HEK293T (cell line): ENCODE measurements at regions not wholly inside any gene's neighbourhood (a gene's known extent, or its start where the extent isn't known, plus 50 kb on each side); places are given as distances from the start of the nearest gene placed in this dataset.

Source experiments
- CTCF ChIA-PET: fragments of 350-600 bp; formaldehyde crosslinking; extraction: SDS; loops from one replicate; lab custom pipeline; 2021; ENCODE audit warnings: antibody characterized with exemption, inconsistent platforms; lab: Yijun Ruan, JAX
- POLR2A ChIA-PET: fragments of 350-600 bp; formaldehyde crosslinking; extraction: SDS; loops from one replicate; lab custom pipeline; 2020; ENCODE audit warnings: antibody characterized with exemption, inconsistent platforms; lab: Yijun Ruan, JAX
- DNase-seq: peaks from one replicate; pipeline ENCODE4 v3.0.0; 2012; ENCODE audit warnings: mixed read lengths; ENCODE audit errors: extremely low spot score
- ARNT ChIP-seq: fragments of 450-650 bp; IDR thresholded peaks from 2 replicates; pipeline ENCODE4 v1.6.1; 2017; ENCODE audit warnings: mild to moderate bottlenecking
- BHLHE40 ChIP-seq: fragments of 450-650 bp; IDR thresholded peaks from 2 replicates; pipeline ENCODE4 v1.6.1; 2016; ENCODE audit warnings: mild to moderate bottlenecking, moderate library complexity, borderline replicate concordance
- CTBP1 ChIP-seq: fragments of 450-650 bp; IDR thresholded peaks from 2 replicates; pipeline ENCODE4 v1.6.1; 2016; ENCODE audit warnings: borderline replicate concordance
- ELF4 ChIP-seq: fragments of 450-650 bp; IDR thresholded peaks from 2 replicates; pipeline ENCODE4 v1.6.1; 2017; ENCODE audit warnings: antibody characterized with exemption
- FOXA1 ChIP-seq: fragments of 450-650 bp; IDR thresholded peaks from 2 replicates; pipeline ENCODE4 v1.6.1; 2016; ENCODE audit warnings: mild to moderate bottlenecking
- FOXK2 ChIP-seq: fragments of 450-650 bp; IDR thresholded peaks from 2 replicates; pipeline ENCODE4 v1.6.1; 2016; ENCODE audit warnings: mild to moderate bottlenecking
- FOXM1 ChIP-seq: fragments of 450-650 bp; IDR thresholded peaks from 2 replicates; pipeline ENCODE4 v1.6.1; 2017; ENCODE audit warnings: mild to moderate bottlenecking, borderline replicate concordance
- HDGF ChIP-seq: fragments of 450-650 bp; IDR thresholded peaks from 2 replicates; pipeline ENCODE4 v1.6.1; 2017; ENCODE audit warnings: antibody characterized with exemption, borderline replicate concordance
- L3MBTL2 ChIP-seq: fragments of 450-650 bp; conservative IDR thresholded peaks from 2 replicates; pipeline ENCODE4 v1.6.1; 2016; ENCODE audit warnings: mild to moderate bottlenecking
- LEF1 ChIP-seq: fragments of 450-650 bp; IDR thresholded peaks from 2 replicates; pipeline ENCODE4 v1.6.1; 2017; ENCODE audit warnings: mild to moderate bottlenecking, borderline replicate concordance
- NFRKB ChIP-seq: fragments of 450-650 bp; IDR thresholded peaks from 2 replicates; pipeline ENCODE4 v1.6.1; 2016; ENCODE audit warnings: mild to moderate bottlenecking, moderate library complexity
- SP1 ChIP-seq: fragments of 450-650 bp; IDR thresholded peaks from 2 replicates; pipeline ENCODE4 v1.6.1; 2017
- SUZ12 ChIP-seq: fragments of 450-650 bp; IDR thresholded peaks from 2 replicates; pipeline ENCODE4 v1.6.1; 2016; ENCODE audit warnings: mild to moderate bottlenecking
- TARDBP ChIP-seq: fragments of 450-650 bp; IDR thresholded peaks from 2 replicates; pipeline ENCODE4 v1.6.1; 2016
- ZNF384 ChIP-seq: fragments of 450-650 bp; IDR thresholded peaks from 2 replicates; pipeline ENCODE4 v1.6.1; 2016
- TF ChIP-seq, protein P1 (sequence below): fragments of 450-650 bp; IDR thresholded peaks from 2 replicates; pipeline ENCODE4 v1.6.1; 2016

- no peak for DNase-seq
- ChIA-PET CTCF (no interaction called here), POLR2A (no interaction called here)
- TF ChIP-seq NFRKB: no peak
- TF ChIP-seq TARDBP: no peak
- no peak for TF ChIP-seq ELF4
- TF ChIP-seq, protein P1, sequence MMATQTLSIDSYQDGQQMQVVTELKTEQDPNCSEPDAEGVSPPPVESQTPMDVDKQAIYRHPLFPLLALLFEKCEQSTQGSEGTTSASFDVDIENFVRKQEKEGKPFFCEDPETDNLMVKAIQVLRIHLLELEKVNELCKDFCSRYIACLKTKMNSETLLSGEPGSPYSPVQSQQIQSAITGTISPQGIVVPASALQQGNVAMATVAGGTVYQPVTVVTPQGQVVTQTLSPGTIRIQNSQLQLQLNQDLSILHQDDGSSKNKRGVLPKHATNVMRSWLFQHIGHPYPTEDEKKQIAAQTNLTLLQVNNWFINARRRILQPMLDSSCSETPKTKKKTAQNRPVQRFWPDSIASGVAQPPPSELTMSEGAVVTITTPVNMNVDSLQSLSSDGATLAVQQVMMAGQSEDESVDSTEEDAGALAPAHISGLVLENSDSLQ: no peak
- TF ChIP-seq CTBP1: no peak
- no peak for TF ChIP-seq FOXM1
- TF ChIP-seq FOXA1: no peak
- TF ChIP-seq LEF1: no peak
- no peak for TF ChIP-seq SP1
- TF ChIP-seq ZNF384: no peak
- TF ChIP-seq FOXK2: no peak
- no peak for TF ChIP-seq HDGF
- TF ChIP-seq BHLHE40: no peak
- no peak for TF ChIP-seq L3MBTL2
- no peak for TF ChIP-seq ARNT
- TF ChIP-seq SUZ12: no peak
These were observed 71.9 kb upstream of the NCOR2 start for GRCh38 chr12:124639122-124639806.

DNA sequence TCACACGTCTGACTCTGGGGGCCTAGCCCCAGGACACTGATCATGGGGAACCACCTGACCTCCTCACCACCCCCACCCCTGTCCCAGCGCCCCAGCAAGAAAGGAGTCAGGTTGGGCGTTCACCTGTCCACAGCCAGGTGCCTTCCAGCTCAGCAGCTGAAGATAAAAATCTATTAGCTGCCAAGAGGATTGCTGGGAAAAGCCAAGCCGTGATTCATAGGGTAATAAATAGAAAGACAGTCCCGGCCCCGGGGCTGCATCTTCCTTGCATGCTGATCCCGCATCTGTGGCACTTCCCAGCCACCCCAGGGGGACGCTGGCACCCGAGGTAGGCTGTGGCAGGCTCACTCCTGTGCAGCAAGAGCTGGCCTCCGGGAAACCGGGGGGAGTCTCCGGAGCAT, 70.2 kb upstream of the NCOR2 start:
- no peak for TF ChIP-seq NFRKB
- no peak for TF ChIP-seq ARNT
- TF ChIP-seq CTBP1: no peak
- TF ChIP-seq, protein P1: no peak
- no peak for TF ChIP-seq FOXK2
- no peak for TF ChIP-seq SUZ12
- no peak for TF ChIP-seq TARDBP
- no peak for TF ChIP-seq ZNF384
- no peak for TF ChIP-seq SP1
- TF ChIP-seq HDGF: no peak
- no peak for TF ChIP-seq BHLHE40
- no peak for TF ChIP-seq LEF1
- TF ChIP-seq FOXA1: no peak
- TF ChIP-seq FOXM1: no peak
- no peak for TF ChIP-seq ELF4
- no peak for TF ChIP-seq L3MBTL2
- DNase-seq: no peak
- ChIA-PET CTCF (no interaction called here), POLR2A (no interaction called here)

DNA sequence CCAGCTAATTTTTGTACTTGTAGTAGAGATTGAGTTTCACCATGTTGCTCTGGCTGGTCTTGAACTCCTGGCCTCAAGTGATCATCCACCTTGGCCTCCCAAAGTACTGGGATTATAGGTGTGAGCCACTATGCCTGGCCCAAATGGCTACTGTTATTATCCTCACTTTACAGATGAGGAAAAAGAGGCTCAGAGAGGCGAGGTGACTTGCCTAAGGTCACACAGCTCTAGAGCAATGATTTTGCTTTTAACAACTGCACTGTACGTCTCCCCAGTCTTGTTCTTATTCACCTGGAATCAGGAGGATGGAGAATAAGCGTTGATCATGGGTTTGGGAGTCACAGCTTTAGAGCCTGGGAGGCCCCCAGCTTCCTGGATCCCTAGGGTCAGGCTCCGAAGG, 69.8 kb upstream of the NCOR2 start:
- TF ChIP-seq FOXM1: no peak
- TF ChIP-seq L3MBTL2: no peak
- TF ChIP-seq ARNT: no peak
- no peak for TF ChIP-seq ELF4
- no peak for TF ChIP-seq ZNF384
- TF ChIP-seq TARDBP: no peak
- no peak for TF ChIP-seq SUZ12
- TF ChIP-seq FOXK2: no peak
- no peak for TF ChIP-seq FOXA1
- TF ChIP-seq HDGF: no peak
- no peak for TF ChIP-seq BHLHE40
- TF ChIP-seq, protein P1: no peak
- TF ChIP-seq CTBP1: no peak
- TF ChIP-seq LEF1: no peak
- TF ChIP-seq SP1: no peak
- no peak for TF ChIP-seq NFRKB
- DNase-seq: no peak
- CTCF ChIA-PET: no interaction called here
- POLR2A ChIA-PET: no interaction called here

DNA sequence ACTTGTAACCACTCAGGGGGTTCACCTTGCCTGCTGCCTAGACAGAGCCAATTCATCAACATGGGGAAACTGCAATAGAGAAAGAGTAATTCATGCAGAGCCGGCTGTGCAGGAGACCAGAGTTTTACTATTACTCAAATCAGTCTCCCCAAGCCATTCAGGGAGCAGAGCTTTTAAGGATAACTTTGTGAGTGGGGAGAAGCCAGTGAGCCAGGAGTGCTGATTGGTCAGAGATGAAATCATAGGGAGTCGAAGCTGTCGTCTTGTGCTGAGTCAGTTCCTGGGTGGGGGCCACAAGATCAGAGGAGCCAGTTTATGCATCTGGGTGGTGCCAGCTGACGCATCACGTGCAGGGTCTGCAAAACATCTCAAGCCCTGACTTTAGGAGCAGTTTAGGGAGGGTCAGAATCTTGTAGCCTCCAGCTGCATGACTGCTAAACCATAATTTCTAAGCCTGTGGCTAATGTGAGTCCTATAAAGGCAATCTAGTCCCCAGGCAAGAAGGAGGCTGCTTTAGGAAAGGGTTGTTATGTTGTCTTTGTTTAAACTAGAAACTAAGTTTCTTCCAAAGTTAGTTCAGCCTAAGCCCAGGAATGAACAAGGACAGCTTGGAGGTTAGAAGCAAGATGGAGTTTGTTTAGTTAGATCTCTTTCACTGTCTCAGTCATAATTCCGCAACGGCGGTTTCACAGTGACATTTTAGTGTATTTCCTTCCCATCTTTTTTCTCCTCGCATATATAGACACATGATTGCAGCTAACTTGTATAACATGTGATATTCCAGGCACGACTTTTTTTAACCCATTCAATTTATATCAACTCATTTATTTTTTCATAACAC, 68.9 kb upstream of the NCOR2 start:
- CTCF ChIA-PET: interaction anchor here (0.5 kb wide), 1 partner anchor 115 kb away, joined by 3 read pairs; no protein-coding TSS in a partner anchor
- no peak for TF ChIP-seq SUZ12
- no peak for TF ChIP-seq ELF4
- TF ChIP-seq BHLHE40: no peak
- DNase-seq: no peak
- POLR2A ChIA-PET: no interaction called here

DNA sequence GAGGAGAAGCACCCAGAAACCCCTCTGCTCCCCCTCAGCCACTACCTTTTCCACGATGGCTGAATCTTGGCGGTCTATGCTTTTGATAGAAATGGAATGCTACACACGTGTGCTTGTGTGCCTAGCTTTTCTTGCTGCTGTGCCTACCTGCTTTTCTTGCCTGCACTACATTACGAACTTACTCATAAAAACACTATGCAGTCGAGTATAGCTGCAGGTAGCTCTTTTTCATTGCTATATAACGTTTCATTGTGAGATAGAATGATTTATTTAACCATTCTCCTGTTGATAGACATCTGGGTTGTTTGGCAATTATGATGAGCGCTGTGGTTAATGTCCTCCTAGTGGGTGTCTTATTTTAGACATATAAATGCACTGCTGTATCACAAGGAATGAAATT, 67.9 kb upstream of the NCOR2 start:
- ChIA-PET POLR2A (no interaction called here), CTCF (no interaction called here)
- DNase-seq: no peak
- TF ChIP-seq FOXA1 (no peak), NFRKB (no peak), ELF4 (no peak), HDGF (no peak), FOXM1 (no peak), CTBP1 (no peak), L3MBTL2 (no peak), ARNT (no peak), LEF1 (no peak), SP1 (no peak), BHLHE40 (no peak), TARDBP (no peak)
- TF ChIP-seq, protein P1: no peak
